Prostate gland (tissue), 2 donors: ENCODE measurements at regions not wholly inside any gene's neighbourhood (a gene's known extent, or its start where the extent isn't known, plus 50 kb on each side); places are given as distances from the start of the nearest gene placed in this dataset.

ENCODE experiments used
- CTCF ChIP-seq, 4 experiments: fragments of 200-600 bp in 2 of 4; fragments of 450-650 bp in 2 of 4; sonication (generic) in 2 of 4; IDR thresholded peaks; 1 replicate in 3 of 4; 2 replicates in 1 of 4; pipeline ENCODE4 v1.5.1; 2016 to 2019; ENCODE audit warnings: antibody characterized with exemption in 4 of 4, mild to moderate bottlenecking in 2 of 4, moderate library complexity in 2 of 4
- POLR2AphosphoS5 ChIP-seq: sonication (generic); formaldehyde crosslinking; IDR thresholded peaks from one replicate; pipeline ENCODE4 v1.6.1; 2017; ENCODE audit warnings: antibody characterized with exemption

GRCh38 chr6:120262354-120262753 lies 912.8 kb upstream of the MAN1A1 start:
- no peak for TF ChIP-seq CTCF (IDR thresholded peaks at IDR 0.05)
- no peak for TF ChIP-seq POLR2AphosphoS5
